Activated T-helper 1 cell treated with Interleukin-2 at 50 U/mL for 16 hours (primary cell): ENCODE measurements at regions not wholly inside any gene's neighbourhood (a gene's known extent, or its start where the extent isn't known, plus 50 kb on each side); places are given as distances from the start of the nearest gene placed in this dataset.

Experiments
- DNase-seq: peaks from one replicate; pipeline ENCODE4 v3.0.0-alpha.2; 2020; ENCODE audit warnings: low read depth

GRCh38 chr18:78771496-78772359, 207.9 kb upstream of the SALL3 start:
- no peak for DNase-seq

- no peak for DNase-seq
Measured at GRCh38 chr18:78772360-78773302, 207.0 kb upstream of the SALL3 start.

GRCh38 chr18:78773303-78773755, 206.3 kb upstream of the SALL3 start:
- no peak for DNase-seq

GRCh38 chr18:78773819-78774218, 205.8 kb upstream of the SALL3 start:
- DNase-seq = no peak

- DNase-seq = no peak
Measured at GRCh38 chr18:78774741-78775141, 204.9 kb upstream of the SALL3 start.

GRCh38 chr18:78776151-78776550, 203.5 kb upstream of the SALL3 start:
- no peak for DNase-seq

- no peak for DNase-seq
Measured at GRCh38 chr18:78776706-78777285, 202.8 kb upstream of the SALL3 start.

- DNase-seq = no peak
Measured at GRCh38 chr18:78777992-78778391, 201.6 kb upstream of the SALL3 start.

GRCh38 chr18:78778651-78779050, 201.0 kb upstream of the SALL3 start:
- DNase-seq = no peak

- no peak for DNase-seq
Measured at GRCh38 chr18:78779996-78780718, 199.5 kb upstream of the SALL3 start.

GRCh38 chr18:78780719-78781600, 198.7 kb upstream of the SALL3 start:
- no peak for DNase-seq

- DNase-seq = no peak
Measured at GRCh38 chr18:78781601-78781960, 198.0 kb upstream of the SALL3 start.

GRCh38 chr18:78782951-78783563, 196.6 kb upstream of the SALL3 start:
- DNase-seq = no peak

- DNase-seq = no peak
Measured at GRCh38 chr18:78783564-78783960, 196.1 kb upstream of the SALL3 start.

- no peak for DNase-seq
Measured at GRCh38 chr18:78784861-78785260, 194.8 kb upstream of the SALL3 start.

- no peak for DNase-seq
Measured at GRCh38 chr18:78785706-78786105, 193.9 kb upstream of the SALL3 start.

- DNase-seq = no peak
Measured at GRCh38 chr18:78786776-78787175, 192.8 kb upstream of the SALL3 start.

- DNase-seq = no peak
Measured at GRCh38 chr18:78787751-78788150, 191.9 kb upstream of the SALL3 start.

- no peak for DNase-seq
Measured at GRCh38 chr18:78788161-78788560, 191.5 kb upstream of the SALL3 start.

GRCh38 chr18:78789850-78790249, 189.8 kb upstream of the SALL3 start:
- DNase-seq = no peak
